Astrocyte (in vitro differentiated cells and primary cell): ENCODE measurements at regions not wholly inside any gene's neighbourhood (a gene's known extent, or its start where the extent isn't known, plus 50 kb on each side); places are given as distances from the start of the nearest gene placed in this dataset.
A peak's percentile ranks its signal among the peaks of the same experiment; 100 is the strongest.

Experiments
- DNase-seq: peaks from one replicate; pipeline ENCODE4 v3.0.0-alpha.2; 2010; ENCODE audit warnings: low read depth
- FAIRE-seq: peaks from 2 replicates; lab custom pipeline; 2011; peaks lifted over from hg19 to GRCh38; lab: Jason Lieb, UNC
- H2AFZ ChIP-seq: 2 replicates; pipeline ENCODE4 v1.6.0; 2012; ENCODE audit warnings: low read depth, low read length, inconsistent platforms
- H3K27ac ChIP-seq: 2 replicates; pipeline ENCODE4 v1.5.1; 2011; ENCODE audit warnings: low read depth, low read length, inconsistent platforms
- H3K27me3 ChIP-seq: 2 replicates; pipeline ENCODE4 v1.6.0; 2011; ENCODE audit warnings: low read length, inconsistent platforms; ENCODE audit not compliant: insufficient read depth
- H3K36me3 ChIP-seq: 2 replicates; pipeline ENCODE4 v1.5.1; 2011; ENCODE audit warnings: low read length, inconsistent platforms; ENCODE audit not compliant: insufficient read depth
- H3K4me1 ChIP-seq: 2 replicates; pipeline ENCODE4 v1.5.1; 2011; ENCODE audit warnings: low read length, inconsistent platforms; ENCODE audit not compliant: insufficient read depth
- H3K4me2 ChIP-seq: 2 replicates; pipeline ENCODE4 v1.6.0; 2012; ENCODE audit warnings: low read length, inconsistent platforms
- H3K4me3 ChIP-seq: 2 replicates; pipeline ENCODE4 v1.5.1; 2011; ENCODE audit warnings: low read depth, mild to moderate bottlenecking, low read length, inconsistent platforms; ENCODE audit not compliant: insufficient read depth
- H3K79me2 ChIP-seq: 2 replicates; pipeline ENCODE4 v1.6.0; 2012; ENCODE audit warnings: mild to moderate bottlenecking, low read length, inconsistent platforms; ENCODE audit not compliant: insufficient read depth
- H3K9ac ChIP-seq: 2 replicates; pipeline ENCODE4 v1.6.0; 2012; ENCODE audit warnings: mild to moderate bottlenecking, low read length, inconsistent platforms
- H3K9me3 ChIP-seq: 2 replicates; pipeline ENCODE4 v1.5.1; 2012; ENCODE audit warnings: low read depth, mild to moderate bottlenecking, low read length, inconsistent platforms; ENCODE audit not compliant: insufficient read depth
- H4K20me1 ChIP-seq: 2 replicates; pipeline ENCODE4 v1.6.0; 2012; ENCODE audit warnings: low read length, inconsistent platforms; ENCODE audit not compliant: insufficient read depth
- H3K27ac Mint-ChIP-seq: one replicate; pipeline ENCODE4 v1.8.0; 2021; ENCODE audit warnings: mild to moderate bottlenecking, mixed read lengths; ENCODE audit not compliant: unreplicated experiment
- H3K27me3 Mint-ChIP-seq: one replicate; pipeline ENCODE4 v1.8.0; 2021; ENCODE audit warnings: low read depth, mixed read lengths; ENCODE audit not compliant: unreplicated experiment
- H3K36me3 Mint-ChIP-seq: one replicate; pipeline ENCODE4 v1.8.0; 2021; ENCODE audit warnings: low read depth, mixed read lengths; ENCODE audit not compliant: unreplicated experiment
- H3K4me1 Mint-ChIP-seq: one replicate; pipeline ENCODE4 v1.8.0; 2021; ENCODE audit warnings: low read depth, mixed read lengths; ENCODE audit not compliant: unreplicated experiment
- H3K4me3 Mint-ChIP-seq: one replicate; pipeline ENCODE4 v1.8.0; 2021; ENCODE audit warnings: mild to moderate bottlenecking, moderate library complexity, mixed read lengths; ENCODE audit not compliant: unreplicated experiment
- H3K9me3 Mint-ChIP-seq: one replicate; pipeline ENCODE4 v1.8.0; 2021; ENCODE audit warnings: mild to moderate bottlenecking, mixed read lengths; ENCODE audit not compliant: unreplicated experiment
- CTCF ChIP-seq: IDR thresholded peaks from 2 replicates; pipeline ENCODE4 v1.5.1; 2011; ENCODE audit warnings: low read depth, mild to moderate bottlenecking, inconsistent platforms, low read length, moderate library complexity; ENCODE audit not compliant: insufficient read depth
- EZH2 ChIP-seq: IDR thresholded peaks from 2 replicates; pipeline ENCODE4 v1.6.1; 2012; ENCODE audit warnings: mild to moderate bottlenecking, low read length, inconsistent platforms; ENCODE audit not compliant: insufficient read depth

GRCh38 chr1:79109445-79109844 is 102.9 kb upstream of the ADGRL4 start:
- H3K4me3 Mint-ChIP-seq: no peak overlapping the region
- Histone ChIP-seq H4K20me1 (no peaks in the 10 kb centered on the region), H3K9ac (no peak overlapping the region), H3K4me3 (no peak overlapping the region), H3K4me1 (no peaks in the 10 kb centered on the region), H3K9me3 (no peaks in the 10 kb centered on the region), H3K27me3 (no peaks in the 10 kb centered on the region), H3K36me3 (no peaks in the 10 kb centered on the region), H3K79me2 (no peaks in the 10 kb centered on the region), H2AFZ (no peak overlapping the region), H3K27ac (no peak overlapping the region), H3K4me2 (no peak overlapping the region)
- FAIRE-seq (peak; percentile 13), DNase-seq (no peak)
- H3K36me3 Mint-ChIP-seq: no peaks in the 10 kb centered on the region
- peaks cover 11% of the 10 kb centered on the region for H3K4me1 Mint-ChIP-seq
- no peak for TF ChIP-seq CTCF
- TF ChIP-seq EZH2: no peak
- peaks cover 2% of the 10 kb centered on the region for H3K27me3 Mint-ChIP-seq
- H3K27ac Mint-ChIP-seq: no peak overlapping the region
- peaks cover 2% of the 10 kb centered on the region for H3K9me3 Mint-ChIP-seq

- H3K79me2 ChIP-seq: no peaks in the 10 kb centered on the region
- H3K4me1 ChIP-seq: peaks cover 1% of the 10 kb centered on the region
- no peaks in the 10 kb centered on the region for H3K27me3 ChIP-seq
- no peak overlapping the region for H3K27ac Mint-ChIP-seq
- DNase-seq: peak; percentile 23
- no peak overlapping the region for H2AFZ ChIP-seq
- H3K9me3 Mint-ChIP-seq: no peaks in the 10 kb centered on the region
- no peak overlapping the region for H3K4me2 ChIP-seq
- H3K9me3 ChIP-seq: no peaks in the 10 kb centered on the region
- H3K4me1 Mint-ChIP-seq: peaks cover 7% of the 10 kb centered on the region
- no peak for FAIRE-seq
- H3K36me3 ChIP-seq: no peaks in the 10 kb centered on the region
- no peak overlapping the region for H3K4me3 ChIP-seq
- H3K27me3 Mint-ChIP-seq: no peaks in the 10 kb centered on the region
- no peak overlapping the region for H3K9ac ChIP-seq
- H3K27ac ChIP-seq: no peak overlapping the region
- H4K20me1 ChIP-seq: no peaks in the 10 kb centered on the region
- TF ChIP-seq EZH2 (no peak), CTCF (no peak)
- H3K36me3 Mint-ChIP-seq: no peaks in the 10 kb centered on the region
- H3K4me3 Mint-ChIP-seq: no peak overlapping the region
These were observed 99.0 kb upstream of the ADGRL4 start for GRCh38 chr1:79105500-79105899.

- Histone ChIP-seq H4K20me1 (no peaks in the 10 kb centered on the region), H3K4me2 (no peak overlapping the region), H3K4me1 (peaks cover 4% of the 10 kb centered on the region), H3K36me3 (no peaks in the 10 kb centered on the region), H3K4me3 (no peak overlapping the region), H3K9ac (no peak overlapping the region), H3K27me3 (no peaks in the 10 kb centered on the region), H3K27ac (no peak overlapping the region), H2AFZ (no peak overlapping the region), H3K9me3 (no peaks in the 10 kb centered on the region), H3K79me2 (no peaks in the 10 kb centered on the region)
- H3K27ac Mint-ChIP-seq: no peak overlapping the region
- TF ChIP-seq EZH2: no peak
- no peak for TF ChIP-seq CTCF
- no peaks in the 10 kb centered on the region for H3K27me3 Mint-ChIP-seq
- H3K4me1 Mint-ChIP-seq: peaks cover 11% of the 10 kb centered on the region
- DNase-seq (no peak), FAIRE-seq (no peak)
- no peak overlapping the region for H3K4me3 Mint-ChIP-seq
- no peaks in the 10 kb centered on the region for H3K36me3 Mint-ChIP-seq
- no peaks in the 10 kb centered on the region for H3K9me3 Mint-ChIP-seq
These were observed 98.1 kb upstream of the ADGRL4 start for GRCh38 chr1:79104617-79105016.
